WTC11 (cell line): ENCODE measurements at regions not wholly inside any gene's neighbourhood (a gene's known extent, or its start where the extent isn't known, plus 50 kb on each side); places are given as distances from the start of the nearest gene placed in this dataset.

Experiments used
- ATAC-seq: fragments of 200-7000 bp; cut with Tn5 transposase; 2 replicates; pipeline ENCODE4 v1.10.0; 2021; ENCODE audit warnings: mild to moderate bottlenecking, moderate library complexity
- CTCF ChIA-PET: fragments of 300-600 bp; sonication (Branson Sonifier 250); formaldehyde crosslinking; loops from one replicate; lab custom pipeline; 2021; ENCODE audit warnings: antibody characterized with exemption; lab: Charles Lee
- POLR2A ChIA-PET: fragments of 350-600 bp; sonication (Branson Sonifier 250); formaldehyde crosslinking; loops from one replicate; lab custom pipeline; 2021; ENCODE audit warnings: antibody characterized with exemption; lab: Charles Lee
- DNase-seq: peaks from one replicate; pipeline ENCODE4 v3.0.0; 2021; ENCODE audit warnings: low spot score
- H3K27ac Mint-ChIP-seq: 2 replicates; pipeline ENCODE4 v1.8.0; 2021; ENCODE audit warnings: mixed read lengths
- H3K27me3 Mint-ChIP-seq: 2 replicates; pipeline ENCODE4 v1.8.0; 2021; ENCODE audit warnings: low read depth, mild to moderate bottlenecking, moderate library complexity, mixed read lengths
- H3K36me3 Mint-ChIP-seq: 2 replicates; pipeline ENCODE4 v1.8.0; 2021; ENCODE audit warnings: mixed read lengths
- H3K4me1 Mint-ChIP-seq: 2 replicates; pipeline ENCODE4 v1.8.0; 2022; ENCODE audit warnings: mixed read lengths
- H3K4me3 Mint-ChIP-seq: 2 replicates; pipeline ENCODE4 v1.8.0; 2021; ENCODE audit warnings: mild to moderate bottlenecking, moderate library complexity, mixed read lengths
- H3K9me3 Mint-ChIP-seq: 2 replicates; pipeline ENCODE4 v1.8.0; 2021; ENCODE audit warnings: mixed read lengths
- ELF4 ChIP-seq: sonication (generic); formaldehyde crosslinking; IDR thresholded peaks from 2 replicates; pipeline ENCODE4 v1.8.1; 2022; ENCODE audit warnings: low read depth, mild to moderate bottlenecking, moderate library complexity, missing genetic modification reagents
- FOXP1 ChIP-seq: sonication (generic); formaldehyde crosslinking; IDR thresholded peaks from 2 replicates; pipeline ENCODE4 v1.8.0; 2022; ENCODE audit warnings: missing genetic modification reagents, mild to moderate bottlenecking, moderate library complexity, borderline replicate concordance
- GRHL2 ChIP-seq: fragments of 250-450 bp; sonication (Bioruptor Pico); IDR thresholded peaks from 2 replicates; pipeline ENCODE4 v1.8.0; 2022; ENCODE audit warnings: mild to moderate bottlenecking, moderate library complexity; ENCODE audit not compliant: insufficient replicate concordance, severe bottlenecking
- HMGA2 ChIP-seq: fragments of 250-450 bp; sonication (Bioruptor Pico); IDR thresholded peaks from 2 replicates; pipeline ENCODE4 v1.4.0; 2021; ENCODE audit warnings: mild to moderate bottlenecking, moderate library complexity
- IRF2 ChIP-seq: sonication (generic); formaldehyde crosslinking; IDR thresholded peaks from 2 replicates; pipeline ENCODE4 v1.8.0; 2022; ENCODE audit warnings: low read depth, missing genetic modification reagents, borderline replicate concordance
- OVOL2 ChIP-seq: fragments of 250-450 bp; sonication (Bioruptor Pico); IDR thresholded peaks from 2 replicates; pipeline ENCODE4 v1.9.0; 2021; ENCODE audit warnings: mild to moderate bottlenecking, borderline replicate concordance
- SOX15 ChIP-seq: fragments of 250-450 bp; sonication (Bioruptor Pico); IDR thresholded peaks from 2 replicates; pipeline ENCODE4 v1.9.0; 2021; ENCODE audit warnings: mild to moderate bottlenecking
- STAT6 ChIP-seq: sonication (generic); formaldehyde crosslinking; conservative IDR thresholded peaks from 2 replicates; pipeline ENCODE4 v1.8.1; 2023; ENCODE audit warnings: mild to moderate bottlenecking, low read depth, missing genetic modification reagents, moderate library complexity
- TP53 ChIP-seq: sonication (generic); formaldehyde crosslinking; IDR thresholded peaks from 2 replicates; pipeline ENCODE4 v1.8.1; 2023; ENCODE audit warnings: mild to moderate bottlenecking, missing genetic modification reagents
- ZNF121 ChIP-seq: sonication (generic); formaldehyde crosslinking; IDR thresholded peaks from 2 replicates; pipeline ENCODE4 v1.8.0; 2023; ENCODE audit warnings: missing genetic modification reagents
- ZNF263 ChIP-seq: sonication (generic); formaldehyde crosslinking; IDR thresholded peaks from 2 replicates; pipeline ENCODE4 v1.8.1; 2022; ENCODE audit warnings: low read depth, mild to moderate bottlenecking, moderate library complexity, missing genetic modification reagents
- ZNF416 ChIP-seq: fragments of 250-450 bp; sonication (Bioruptor Pico); IDR thresholded peaks from 2 replicates; pipeline ENCODE4 v1.9.0; 2021; ENCODE audit warnings: mild to moderate bottlenecking, inconsistent platforms
- TF ChIP-seq, protein P1 (sequence below): fragments of 250-450 bp; sonication (Bioruptor Pico); IDR thresholded peaks from 2 replicates; pipeline ENCODE4 v1.9.0; 2021; ENCODE audit warnings: mild to moderate bottlenecking
- TF ChIP-seq, protein P2 (sequence below): sonication (generic); formaldehyde crosslinking; IDR thresholded peaks from 2 replicates; pipeline ENCODE4 v1.8.0; 2022; ENCODE audit warnings: missing genetic modification reagents
- TF ChIP-seq, protein P3 (sequence below): sonication (generic); formaldehyde crosslinking; IDR thresholded peaks from 2 replicates; pipeline ENCODE4 v1.8.1; 2023; ENCODE audit warnings: mild to moderate bottlenecking, missing genetic modification reagents, borderline replicate concordance
- TF ChIP-seq, protein P4 (sequence below): sonication (generic); formaldehyde crosslinking; IDR thresholded peaks from 2 replicates; pipeline ENCODE4 v1.8.0; 2022; ENCODE audit warnings: mild to moderate bottlenecking, missing genetic modification reagents
- TF ChIP-seq, protein P5 (sequence below): sonication (generic); formaldehyde crosslinking; IDR thresholded peaks from 2 replicates; pipeline ENCODE4 v1.8.1; 2023; ENCODE audit warnings: mild to moderate bottlenecking, missing genetic modification reagents, moderate library complexity
- TF ChIP-seq, protein P6 (sequence below): fragments of 250-450 bp; sonication (Bioruptor Pico); IDR thresholded peaks from 2 replicates; pipeline ENCODE4 v1.9.0; 2021; ENCODE audit warnings: mild to moderate bottlenecking
- TF ChIP-seq, protein P7 (sequence below): sonication (generic); formaldehyde crosslinking; IDR thresholded peaks from 2 replicates; pipeline ENCODE4 v1.8.0; 2023; ENCODE audit warnings: missing genetic modification reagents

GRCh38 chr3:157793745-157794144, 290.5 kb upstream of the VEPH1 start:
- Mint-ChIP-seq H3K9me3 (peaks cover 8% of the 10 kb centered on the region), H3K4me3 (no peak overlapping the region), H3K4me1 (no peaks in the 10 kb centered on the region), H3K27me3 (no peaks in the 10 kb centered on the region), H3K27ac (no peak overlapping the region), H3K36me3 (no peaks in the 10 kb centered on the region)
- DNase-seq (no peak), ATAC-seq (no peak)
- POLR2A ChIA-PET = no interaction called here
- no peak for TF ChIP-seq IRF2 (CRISPR knock-in tag)
- TF ChIP-seq, protein P1, sequence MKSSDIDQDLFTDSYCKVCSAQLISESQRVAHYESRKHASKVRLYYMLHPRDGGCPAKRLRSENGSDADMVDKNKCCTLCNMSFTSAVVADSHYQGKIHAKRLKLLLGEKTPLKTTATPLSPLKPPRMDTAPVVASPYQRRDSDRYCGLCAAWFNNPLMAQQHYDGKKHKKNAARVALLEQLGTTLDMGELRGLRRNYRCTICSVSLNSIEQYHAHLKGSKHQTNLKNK (CRISPR knock-in tag) = no peak
- no peak for TF ChIP-seq OVOL2 (CRISPR knock-in tag)
- CTCF ChIA-PET = no interaction called here

- POLR2A ChIA-PET = no interaction called here
- Mint-ChIP-seq H3K4me1 (no peaks in the 10 kb centered on the region), H3K36me3 (no peaks in the 10 kb centered on the region), H3K4me3 (no peak overlapping the region), H3K27ac (no peak overlapping the region), H3K9me3 (no peaks in the 10 kb centered on the region), H3K27me3 (no peaks in the 10 kb centered on the region)
- no peak for DNase-seq
- ATAC-seq = no peak
- CTCF ChIA-PET = interaction anchor here (1.5 kb wide), 1 partner anchor 183 kb away, joined by 5 read pairs; no protein-coding TSS in a partner anchor
- TF ChIP-seq ZNF121 (CRISPR knock-in tag) (no peak), GRHL2 (CRISPR knock-in tag) (no peak), STAT6 (CRISPR knock-in tag) (no peak), FOXP1 (CRISPR knock-in tag) (no peak), ELF4 (CRISPR knock-in tag) (no peak), HMGA2 (CRISPR knock-in tag) (no peak), ZNF263 (CRISPR knock-in tag) (no peak), ZNF416 (CRISPR knock-in tag) (no peak), SOX15 (CRISPR knock-in tag) (no peak), TP53 (CRISPR knock-in tag) (no peak)
- TF ChIP-seq, protein P2, sequence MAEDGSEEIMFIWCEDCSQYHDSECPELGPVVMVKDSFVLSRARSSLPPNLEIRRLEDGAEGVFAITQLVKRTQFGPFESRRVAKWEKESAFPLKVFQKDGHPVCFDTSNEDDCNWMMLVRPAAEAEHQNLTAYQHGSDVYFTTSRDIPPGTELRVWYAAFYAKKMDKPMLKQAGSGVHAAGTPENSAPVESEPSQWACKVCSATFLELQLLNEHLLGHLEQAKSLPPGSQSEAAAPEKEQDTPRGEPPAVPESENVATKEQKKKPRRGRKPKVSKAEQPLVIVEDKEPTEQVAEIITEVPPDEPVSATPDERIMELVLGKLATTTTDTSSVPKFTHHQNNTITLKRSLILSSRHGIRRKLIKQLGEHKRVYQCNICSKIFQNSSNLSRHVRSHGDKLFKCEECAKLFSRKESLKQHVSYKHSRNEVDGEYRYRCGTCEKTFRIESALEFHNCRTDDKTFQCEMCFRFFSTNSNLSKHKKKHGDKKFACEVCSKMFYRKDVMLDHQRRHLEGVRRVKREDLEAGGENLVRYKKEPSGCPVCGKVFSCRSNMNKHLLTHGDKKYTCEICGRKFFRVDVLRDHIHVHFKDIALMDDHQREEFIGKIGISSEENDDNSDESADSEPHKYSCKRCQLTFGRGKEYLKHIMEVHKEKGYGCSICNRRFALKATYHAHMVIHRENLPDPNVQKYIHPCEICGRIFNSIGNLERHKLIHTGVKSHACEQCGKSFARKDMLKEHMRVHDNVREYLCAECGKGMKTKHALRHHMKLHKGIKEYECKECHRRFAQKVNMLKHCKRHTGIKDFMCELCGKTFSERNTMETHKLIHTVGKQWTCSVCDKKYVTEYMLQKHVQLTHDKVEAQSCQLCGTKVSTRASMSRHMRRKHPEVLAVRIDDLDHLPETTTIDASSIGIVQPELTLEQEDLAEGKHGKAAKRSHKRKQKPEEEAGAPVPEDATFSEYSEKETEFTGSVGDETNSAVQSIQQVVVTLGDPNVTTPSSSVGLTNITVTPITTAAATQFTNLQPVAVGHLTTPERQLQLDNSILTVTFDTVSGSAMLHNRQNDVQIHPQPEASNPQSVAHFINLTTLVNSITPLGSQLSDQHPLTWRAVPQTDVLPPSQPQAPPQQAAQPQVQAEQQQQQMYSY (CRISPR knock-in tag) = no peak
- TF ChIP-seq, protein P3, sequence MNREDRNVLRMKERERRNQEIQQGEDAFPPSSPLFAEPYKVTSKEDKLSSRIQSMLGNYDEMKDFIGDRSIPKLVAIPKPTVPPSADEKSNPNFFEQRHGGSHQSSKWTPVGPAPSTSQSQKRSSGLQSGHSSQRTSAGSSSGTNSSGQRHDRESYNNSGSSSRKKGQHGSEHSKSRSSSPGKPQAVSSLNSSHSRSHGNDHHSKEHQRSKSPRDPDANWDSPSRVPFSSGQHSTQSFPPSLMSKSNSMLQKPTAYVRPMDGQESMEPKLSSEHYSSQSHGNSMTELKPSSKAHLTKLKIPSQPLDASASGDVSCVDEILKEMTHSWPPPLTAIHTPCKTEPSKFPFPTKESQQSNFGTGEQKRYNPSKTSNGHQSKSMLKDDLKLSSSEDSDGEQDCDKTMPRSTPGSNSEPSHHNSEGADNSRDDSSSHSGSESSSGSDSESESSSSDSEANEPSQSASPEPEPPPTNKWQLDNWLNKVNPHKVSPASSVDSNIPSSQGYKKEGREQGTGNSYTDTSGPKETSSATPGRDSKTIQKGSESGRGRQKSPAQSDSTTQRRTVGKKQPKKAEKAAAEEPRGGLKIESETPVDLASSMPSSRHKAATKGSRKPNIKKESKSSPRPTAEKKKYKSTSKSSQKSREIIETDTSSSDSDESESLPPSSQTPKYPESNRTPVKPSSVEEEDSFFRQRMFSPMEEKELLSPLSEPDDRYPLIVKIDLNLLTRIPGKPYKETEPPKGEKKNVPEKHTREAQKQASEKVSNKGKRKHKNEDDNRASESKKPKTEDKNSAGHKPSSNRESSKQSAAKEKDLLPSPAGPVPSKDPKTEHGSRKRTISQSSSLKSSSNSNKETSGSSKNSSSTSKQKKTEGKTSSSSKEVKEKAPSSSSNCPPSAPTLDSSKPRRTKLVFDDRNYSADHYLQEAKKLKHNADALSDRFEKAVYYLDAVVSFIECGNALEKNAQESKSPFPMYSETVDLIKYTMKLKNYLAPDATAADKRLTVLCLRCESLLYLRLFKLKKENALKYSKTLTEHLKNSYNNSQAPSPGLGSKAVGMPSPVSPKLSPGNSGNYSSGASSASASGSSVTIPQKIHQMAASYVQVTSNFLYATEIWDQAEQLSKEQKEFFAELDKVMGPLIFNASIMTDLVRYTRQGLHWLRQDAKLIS (CRISPR knock-in tag) = no peak
- TF ChIP-seq, protein P4, sequence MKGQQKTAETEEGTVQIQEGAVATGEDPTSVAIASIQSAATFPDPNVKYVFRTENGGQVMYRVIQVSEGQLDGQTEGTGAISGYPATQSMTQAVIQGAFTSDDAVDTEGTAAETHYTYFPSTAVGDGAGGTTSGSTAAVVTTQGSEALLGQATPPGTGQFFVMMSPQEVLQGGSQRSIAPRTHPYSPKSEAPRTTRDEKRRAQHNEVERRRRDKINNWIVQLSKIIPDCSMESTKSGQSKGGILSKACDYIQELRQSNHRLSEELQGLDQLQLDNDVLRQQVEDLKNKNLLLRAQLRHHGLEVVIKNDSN (CRISPR knock-in tag) = no peak
- TF ChIP-seq, protein P5, sequence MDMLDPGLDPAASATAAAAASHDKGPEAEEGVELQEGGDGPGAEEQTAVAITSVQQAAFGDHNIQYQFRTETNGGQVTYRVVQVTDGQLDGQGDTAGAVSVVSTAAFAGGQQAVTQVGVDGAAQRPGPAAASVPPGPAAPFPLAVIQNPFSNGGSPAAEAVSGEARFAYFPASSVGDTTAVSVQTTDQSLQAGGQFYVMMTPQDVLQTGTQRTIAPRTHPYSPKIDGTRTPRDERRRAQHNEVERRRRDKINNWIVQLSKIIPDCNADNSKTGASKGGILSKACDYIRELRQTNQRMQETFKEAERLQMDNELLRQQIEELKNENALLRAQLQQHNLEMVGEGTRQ (CRISPR knock-in tag) = no peak
- TF ChIP-seq, protein P6, sequence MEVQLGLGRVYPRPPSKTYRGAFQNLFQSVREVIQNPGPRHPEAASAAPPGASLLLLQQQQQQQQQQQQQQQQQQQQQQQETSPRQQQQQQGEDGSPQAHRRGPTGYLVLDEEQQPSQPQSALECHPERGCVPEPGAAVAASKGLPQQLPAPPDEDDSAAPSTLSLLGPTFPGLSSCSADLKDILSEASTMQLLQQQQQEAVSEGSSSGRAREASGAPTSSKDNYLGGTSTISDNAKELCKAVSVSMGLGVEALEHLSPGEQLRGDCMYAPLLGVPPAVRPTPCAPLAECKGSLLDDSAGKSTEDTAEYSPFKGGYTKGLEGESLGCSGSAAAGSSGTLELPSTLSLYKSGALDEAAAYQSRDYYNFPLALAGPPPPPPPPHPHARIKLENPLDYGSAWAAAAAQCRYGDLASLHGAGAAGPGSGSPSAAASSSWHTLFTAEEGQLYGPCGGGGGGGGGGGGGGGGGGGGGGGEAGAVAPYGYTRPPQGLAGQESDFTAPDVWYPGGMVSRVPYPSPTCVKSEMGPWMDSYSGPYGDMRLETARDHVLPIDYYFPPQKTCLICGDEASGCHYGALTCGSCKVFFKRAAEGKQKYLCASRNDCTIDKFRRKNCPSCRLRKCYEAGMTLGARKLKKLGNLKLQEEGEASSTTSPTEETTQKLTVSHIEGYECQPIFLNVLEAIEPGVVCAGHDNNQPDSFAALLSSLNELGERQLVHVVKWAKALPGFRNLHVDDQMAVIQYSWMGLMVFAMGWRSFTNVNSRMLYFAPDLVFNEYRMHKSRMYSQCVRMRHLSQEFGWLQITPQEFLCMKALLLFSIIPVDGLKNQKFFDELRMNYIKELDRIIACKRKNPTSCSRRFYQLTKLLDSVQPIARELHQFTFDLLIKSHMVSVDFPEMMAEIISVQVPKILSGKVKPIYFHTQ (CRISPR knock-in tag) = no peak
- TF ChIP-seq, protein P7, sequence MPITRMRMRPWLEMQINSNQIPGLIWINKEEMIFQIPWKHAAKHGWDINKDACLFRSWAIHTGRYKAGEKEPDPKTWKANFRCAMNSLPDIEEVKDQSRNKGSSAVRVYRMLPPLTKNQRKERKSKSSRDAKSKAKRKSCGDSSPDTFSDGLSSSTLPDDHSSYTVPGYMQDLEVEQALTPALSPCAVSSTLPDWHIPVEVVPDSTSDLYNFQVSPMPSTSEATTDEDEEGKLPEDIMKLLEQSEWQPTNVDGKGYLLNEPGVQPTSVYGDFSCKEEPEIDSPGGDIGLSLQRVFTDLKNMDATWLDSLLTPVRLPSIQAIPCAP (CRISPR knock-in tag) = no peak
Measured at GRCh38 chr3:157789162-157789561, 285.9 kb upstream of the VEPH1 start.
